Brain microvascular endothelial cell (primary cell): ENCODE measurements at regions not wholly inside any gene's neighbourhood (a gene's known extent, or its start where the extent isn't known, plus 50 kb on each side); places are given as distances from the start of the nearest gene placed in this dataset.

Source experiments
- DNase-seq: peaks from one replicate; pipeline ENCODE4 v3.0.0-alpha.2; 2020
- H3K27ac ChIP-seq: fragments of 250-450 bp; sonication (Bioruptor Pico); 2 replicates; pipeline ENCODE4 v1.5.1; 2020; ENCODE audit warnings: mild to moderate bottlenecking, moderate library complexity
- H3K27me3 ChIP-seq: fragments of 250-450 bp; sonication (Bioruptor Pico); replicated peaks from 2 replicates; pipeline ENCODE4 v1.5.1; 2020; ENCODE audit warnings: mild to moderate bottlenecking
- H3K36me3 ChIP-seq: fragments of 250-450 bp; sonication (Bioruptor Pico); replicated peaks from 2 replicates; pipeline ENCODE4 v1.5.1; 2020; ENCODE audit warnings: mild to moderate bottlenecking
- H3K4me3 ChIP-seq: 2 replicates; pipeline ENCODE4 v1.5.1; 2011; ENCODE audit warnings: low read depth, mild to moderate bottlenecking, control low read depth, low read length, moderate library complexity
- CTCF ChIP-seq: IDR thresholded peaks from 2 replicates; pipeline ENCODE4 v1.5.1; 2011; ENCODE audit warnings: low read depth, mild to moderate bottlenecking, moderate library complexity, low read length, control low read depth, inconsistent platforms; ENCODE audit errors: missing control alignments
- in situ Hi-C: cut with HindIII; loops from 2 replicates; pipeline ENCODE4 v1.10.0; 2017; ENCODE audit warnings: low sequenced_read_pairs, low pct_ligation_motif_present

GRCh38 chr5:89044674-89045200, 161.8 kb upstream of the MEF2C start:
- in situ Hi-C loops: no loop called here
- Histone ChIP-seq H3K27me3 (no peaks in the 10 kb centered on the region), H3K27ac (no peak overlapping the region), H3K36me3 (no peaks in the 10 kb centered on the region), H3K4me3 (no peak overlapping the region)
- DNase-seq: no peak
- TF ChIP-seq CTCF: no peak

GRCh38 chr5:89043676-89044075, 160.7 kb upstream of the MEF2C start:
- Histone ChIP-seq H3K4me3 (no peak overlapping the region), H3K27ac (no peak overlapping the region), H3K27me3 (no peaks in the 10 kb centered on the region), H3K36me3 (no peaks in the 10 kb centered on the region)
- peak; percentile 43 for DNase-seq
- no peak for TF ChIP-seq CTCF
- in situ Hi-C loops: no loop called here

- Histone ChIP-seq H3K27ac (no peak overlapping the region), H3K27me3 (no peaks in the 10 kb centered on the region), H3K4me3 (no peak overlapping the region), H3K36me3 (no peaks in the 10 kb centered on the region)
- in situ Hi-C loops: no loop called here
- TF ChIP-seq CTCF: no peak
- DNase-seq: no peak
These were observed 159.8 kb upstream of the MEF2C start for GRCh38 chr5:89042746-89043145.

- H3K27ac ChIP-seq: no peak overlapping the region
- in situ Hi-C loops: no loop called here
- no peaks in the 10 kb centered on the region for H3K36me3 ChIP-seq
- no peak overlapping the region for H3K4me3 ChIP-seq
- no peak for TF ChIP-seq CTCF
- H3K27me3 ChIP-seq: no peaks in the 10 kb centered on the region
- no peak for DNase-seq
These were observed 159.0 kb upstream of the MEF2C start for GRCh38 chr5:89041976-89042375.

- in situ Hi-C loops: no loop called here
- DNase-seq: no peak
These were observed 158.3 kb upstream of the MEF2C start for GRCh38 chr5:89041249-89041779.

More at GRCh38 chr5:89041249-89041779, 158.3 kb upstream of the MEF2C start:
- TF ChIP-seq CTCF: no peak
- H3K4me3 ChIP-seq: no peak overlapping the region
- no peak overlapping the region for H3K27ac ChIP-seq
- H3K27me3 ChIP-seq: no peaks in the 10 kb centered on the region
- H3K36me3 ChIP-seq: no peaks in the 10 kb centered on the region
